HAP-1 (cell line): ENCODE measurements at regions not wholly inside any gene's neighbourhood (a gene's known extent, or its start where the extent isn't known, plus 50 kb on each side); places are given as distances from the start of the nearest gene placed in this dataset.

Source experiments
- DNase-seq, 2 experiments: peaks; one replicate each; pipeline ENCODE4 v3.0.0-alpha.2; 2016 to 2020; ENCODE audit warnings: low spot score in 2 of 2
- H3K27me3 ChIP-seq: fragments of 250-450 bp; sonication (Bioruptor Pico); 2 replicates; pipeline ENCODE4 v1.5.1; 2020; ENCODE audit warnings: low read depth, mild to moderate bottlenecking, moderate library complexity
- H3K36me3 ChIP-seq: fragments of 250-450 bp; sonication (Bioruptor Pico); replicated peaks from 2 replicates; pipeline ENCODE4 v1.5.1; 2020; ENCODE audit warnings: mild to moderate bottlenecking
- H3K4me1 ChIP-seq: fragments of 250-450 bp; sonication (Bioruptor Pico); 2 replicates; pipeline ENCODE4 v1.5.1; 2020; ENCODE audit warnings: mild to moderate bottlenecking
- H3K4me3 ChIP-seq: fragments of 250-450 bp; sonication (Bioruptor Pico); 2 replicates; pipeline ENCODE4 v1.5.1; 2020; ENCODE audit warnings: mild to moderate bottlenecking, moderate library complexity
- H3K9me3 ChIP-seq: fragments of 250-450 bp; sonication (Bioruptor Pico); 2 replicates; pipeline ENCODE4 v1.5.1; 2020; ENCODE audit warnings: mild to moderate bottlenecking, moderate library complexity
- in situ Hi-C: fragments of 300-500 bp; cut with MboI; formaldehyde crosslinking; loops from 3 replicates; pipeline ENCODE4 v1.14.3; 2020; ENCODE audit warnings: low sequenced_read_pairs, inconsistent platforms, mixed read lengths

- H3K4me3 ChIP-seq = no peak overlapping the region
- in situ Hi-C loops = no loop called here
- H3K4me1 ChIP-seq = no peaks in the 10 kb centered on the region
- DNase-seq = no peak
- no peaks in the 10 kb centered on the region for H3K27me3 ChIP-seq
- H3K9me3 ChIP-seq = no peaks in the 10 kb centered on the region
- no peaks in the 10 kb centered on the region for H3K36me3 ChIP-seq
Observed at GRCh38 chr5:42962124-42962523, 78.0 kb downstream of the ANXA2R start.

GRCh38 chr5:42960506-42960905 lies 79.6 kb downstream of the ANXA2R start:
- Histone ChIP-seq H3K36me3 (no peaks in the 10 kb centered on the region), H3K4me1 (no peaks in the 10 kb centered on the region), H3K4me3 (no peak overlapping the region), H3K9me3 (no peaks in the 10 kb centered on the region), H3K27me3 (no peaks in the 10 kb centered on the region)
- no peak for DNase-seq
- in situ Hi-C loops = no loop called here

GRCh38 chr5:42956551-42956950 lies 83.6 kb downstream of the ANXA2R start:
- no peak overlapping the region for H3K4me3 ChIP-seq
- in situ Hi-C loops = no loop called here
- no peaks in the 10 kb centered on the region for H3K9me3 ChIP-seq
- H3K4me1 ChIP-seq = no peaks in the 10 kb centered on the region
- DNase-seq = no peak
- no peaks in the 10 kb centered on the region for H3K27me3 ChIP-seq
- no peaks in the 10 kb centered on the region for H3K36me3 ChIP-seq

GRCh38 chr5:42953041-42953440 lies 87.1 kb downstream of the ANXA2R start:
- Histone ChIP-seq H3K4me1 (peaks cover 8% of the 10 kb centered on the region), H3K36me3 (no peaks in the 10 kb centered on the region), H3K27me3 (no peaks in the 10 kb centered on the region), H3K4me3 (no peak overlapping the region), H3K9me3 (no peaks in the 10 kb centered on the region)
- in situ Hi-C loops = no loop called here
- DNase-seq = no peak

GRCh38 chr5:42952578-42952974 lies 87.5 kb downstream of the ANXA2R start:
- in situ Hi-C loops = no loop called here
- DNase-seq = no peak
- peaks cover 8% of the 10 kb centered on the region for H3K4me1 ChIP-seq
- no peak overlapping the region for H3K4me3 ChIP-seq
- no peaks in the 10 kb centered on the region for H3K36me3 ChIP-seq
- H3K27me3 ChIP-seq = no peaks in the 10 kb centered on the region
- no peaks in the 10 kb centered on the region for H3K9me3 ChIP-seq

- no peaks in the 10 kb centered on the region for H3K9me3 ChIP-seq
- peaks cover 8% of the 10 kb centered on the region for H3K4me1 ChIP-seq
- H3K27me3 ChIP-seq = no peaks in the 10 kb centered on the region
- no peak for DNase-seq
- no peak overlapping the region for H3K4me3 ChIP-seq
- H3K36me3 ChIP-seq = no peaks in the 10 kb centered on the region
- in situ Hi-C loops = no loop called here
Observed at GRCh38 chr5:42951293-42951840, 88.8 kb downstream of the ANXA2R start.

GRCh38 chr5:42950456-42951292 lies 89.4 kb downstream of the ANXA2R start:
- no peak overlapping the region for H3K4me3 ChIP-seq
- in situ Hi-C loops = no loop called here
- peaks cover 8% of the 10 kb centered on the region for H3K4me1 ChIP-seq
- H3K27me3 ChIP-seq = no peaks in the 10 kb centered on the region
- no peaks in the 10 kb centered on the region for H3K36me3 ChIP-seq
- no peaks in the 10 kb centered on the region for H3K9me3 ChIP-seq
- peak; percentile 21 to 29 for DNase-seq

- DNase-seq = no peak
- in situ Hi-C loops = no loop called here
Observed at GRCh38 chr5:42950116-42950455, 90.0 kb downstream of the ANXA2R start.

GRCh38 chr5:42949348-42950115 lies 90.6 kb downstream of the ANXA2R start:
- H3K4me3 ChIP-seq = peak overlapping the region; percentile 26
- no peaks in the 10 kb centered on the region for H3K9me3 ChIP-seq
- in situ Hi-C loops = no loop called here
- DNase-seq = peak; percentile 90 to 93
- H3K4me1 ChIP-seq = peaks cover 8% of the 10 kb centered on the region
- no peaks in the 10 kb centered on the region for H3K36me3 ChIP-seq
- no peaks in the 10 kb centered on the region for H3K27me3 ChIP-seq

More at GRCh38 chr5:42950116-42950455, 90.0 kb downstream of the ANXA2R start:
- no peaks in the 10 kb centered on the region for H3K36me3 ChIP-seq
- H3K4me1 ChIP-seq = peaks cover 8% of the 10 kb centered on the region
- no peaks in the 10 kb centered on the region for H3K27me3 ChIP-seq
- peak overlapping the region; percentile 26 for H3K4me3 ChIP-seq
- no peaks in the 10 kb centered on the region for H3K9me3 ChIP-seq

- no peaks in the 10 kb centered on the region for H3K27me3 ChIP-seq
- H3K36me3 ChIP-seq = no peaks in the 10 kb centered on the region
- peak overlapping the region; percentile 26; the same call in 1 of the 2 replicates for H3K4me3 ChIP-seq
- H3K4me1 ChIP-seq = peaks cover 8% of the 10 kb centered on the region
- no peaks in the 10 kb centered on the region for H3K9me3 ChIP-seq
- in situ Hi-C loops = no loop called here
- DNase-seq = no peak
Observed at GRCh38 chr5:42948961-42949347, 91.2 kb downstream of the ANXA2R start.

- in situ Hi-C loops = no loop called here
- Histone ChIP-seq H3K36me3 (no peaks in the 10 kb centered on the region), H3K27me3 (no peaks in the 10 kb centered on the region), H3K4me1 (peaks cover under 1% of the 10 kb centered on the region), H3K4me3 (no peak overlapping the region), H3K9me3 (no peaks in the 10 kb centered on the region)
- no peak for DNase-seq
Observed at GRCh38 chr5:42944989-42945388, 95.1 kb downstream of the ANXA2R start.

GRCh38 chr5:42943931-42944631 lies 96.0 kb downstream of the ANXA2R start:
- DNase-seq = no peak
- H3K4me3 ChIP-seq = no peak overlapping the region
- in situ Hi-C loops = no loop called here

GRCh38 chr5:42940853-42941252 lies 99.3 kb downstream of the ANXA2R start:
- Histone ChIP-seq H3K4me3 (no peak overlapping the region), H3K4me1 (no peaks in the 10 kb centered on the region), H3K36me3 (no peaks in the 10 kb centered on the region), H3K9me3 (0 out of 2 replicates have a peak, but pooled peaks cover 3% of the 10 kb centered on the region), H3K27me3 (no peaks in the 10 kb centered on the region)
- in situ Hi-C loops = no loop called here
- no peak for DNase-seq

More at GRCh38 chr5:42943931-42944631, 96.0 kb downstream of the ANXA2R start:
- Histone ChIP-seq H3K27me3 (no peaks in the 10 kb centered on the region), H3K36me3 (no peaks in the 10 kb centered on the region), H3K4me1 (no peaks in the 10 kb centered on the region), H3K9me3 (no peaks in the 10 kb centered on the region)
